PC-9 (cell line): ENCODE measurements at regions not wholly inside any gene's neighbourhood (a gene's known extent, or its start where the extent isn't known, plus 50 kb on each side); places are given as distances from the start of the nearest gene placed in this dataset.

Experiments used
- CTCF ChIP-seq: fragments of 200-600 bp; sonication (generic); conservative IDR thresholded peaks from 2 replicates; pipeline ENCODE4 v1.6.1; 2017; ENCODE audit warnings: mixed run types, antibody characterized with exemption, mild to moderate bottlenecking, moderate library complexity
- EZH2 ChIP-seq: fragments of 200-600 bp; sonication (generic); IDR thresholded peaks from 2 replicates; pipeline ENCODE4 v1.8.0; 2017; ENCODE audit warnings: antibody characterized with exemption, low read depth

- no peak for TF ChIP-seq CTCF
- TF ChIP-seq EZH2 = no peak
Observed at GRCh38 chr1:3996846-3997705, 97.0 kb upstream of the C1orf174 start.
